LNCAP (cell line): ENCODE measurements at regions not wholly inside any gene's neighbourhood (a gene's known extent, or its start where the extent isn't known, plus 50 kb on each side); places are given as distances from the start of the nearest gene placed in this dataset.

Experiments
- TF ChIP-seq, protein P1 (sequence below): fragments of 450-650 bp; IDR thresholded peaks from 2 replicates; pipeline ENCODE4 v1.5.1; 2017; ENCODE audit warnings: mild to moderate bottlenecking

DNA sequence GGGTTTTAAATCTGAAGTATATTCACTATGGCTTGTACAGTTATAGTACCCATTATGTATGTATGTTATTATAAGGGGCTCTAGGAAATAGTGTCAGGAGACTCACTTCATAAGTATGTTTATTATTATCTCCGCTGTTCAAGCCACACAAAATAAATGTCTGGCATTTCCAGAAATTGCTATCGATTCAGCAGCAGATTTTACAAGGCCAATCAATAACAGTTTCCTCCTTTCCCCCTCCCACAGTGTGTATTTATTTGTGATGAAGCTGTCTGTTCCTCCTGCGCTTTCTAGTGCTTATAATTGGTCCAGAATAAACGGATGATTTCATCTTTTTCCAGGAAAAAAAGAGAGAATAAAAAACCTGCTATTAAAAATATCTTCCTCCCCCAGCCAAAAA is 134.2 kb upstream of the LPP start:
- TF ChIP-seq, protein P1, sequence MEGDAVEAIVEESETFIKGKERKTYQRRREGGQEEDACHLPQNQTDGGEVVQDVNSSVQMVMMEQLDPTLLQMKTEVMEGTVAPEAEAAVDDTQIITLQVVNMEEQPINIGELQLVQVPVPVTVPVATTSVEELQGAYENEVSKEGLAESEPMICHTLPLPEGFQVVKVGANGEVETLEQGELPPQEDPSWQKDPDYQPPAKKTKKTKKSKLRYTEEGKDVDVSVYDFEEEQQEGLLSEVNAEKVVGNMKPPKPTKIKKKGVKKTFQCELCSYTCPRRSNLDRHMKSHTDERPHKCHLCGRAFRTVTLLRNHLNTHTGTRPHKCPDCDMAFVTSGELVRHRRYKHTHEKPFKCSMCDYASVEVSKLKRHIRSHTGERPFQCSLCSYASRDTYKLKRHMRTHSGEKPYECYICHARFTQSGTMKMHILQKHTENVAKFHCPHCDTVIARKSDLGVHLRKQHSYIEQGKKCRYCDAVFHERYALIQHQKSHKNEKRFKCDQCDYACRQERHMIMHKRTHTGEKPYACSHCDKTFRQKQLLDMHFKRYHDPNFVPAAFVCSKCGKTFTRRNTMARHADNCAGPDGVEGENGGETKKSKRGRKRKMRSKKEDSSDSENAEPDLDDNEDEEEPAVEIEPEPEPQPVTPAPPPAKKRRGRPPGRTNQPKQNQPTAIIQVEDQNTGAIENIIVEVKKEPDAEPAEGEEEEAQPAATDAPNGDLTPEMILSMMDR, result no peak

DNA sequence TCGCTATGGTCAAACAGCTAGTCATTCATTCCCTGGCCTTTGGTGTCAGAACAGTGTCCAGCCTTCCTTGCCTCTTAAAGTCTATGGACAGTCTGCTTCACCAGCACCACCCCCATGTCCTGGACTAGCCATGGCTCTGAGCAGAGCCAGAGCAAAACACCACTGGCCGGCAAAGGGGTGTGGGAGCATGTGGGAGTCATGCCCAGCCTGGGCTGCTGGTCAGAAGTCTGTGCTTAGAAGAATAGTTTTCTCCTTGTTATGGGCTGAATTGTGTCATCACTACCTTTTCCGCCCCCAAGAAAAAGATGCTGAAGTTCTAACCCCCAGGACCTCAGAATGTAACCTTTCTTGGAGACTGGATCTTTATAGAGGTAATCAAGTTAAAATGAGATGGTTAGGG is 132.9 kb upstream of the LPP start:
- TF ChIP-seq, protein P1, result no peak

DNA sequence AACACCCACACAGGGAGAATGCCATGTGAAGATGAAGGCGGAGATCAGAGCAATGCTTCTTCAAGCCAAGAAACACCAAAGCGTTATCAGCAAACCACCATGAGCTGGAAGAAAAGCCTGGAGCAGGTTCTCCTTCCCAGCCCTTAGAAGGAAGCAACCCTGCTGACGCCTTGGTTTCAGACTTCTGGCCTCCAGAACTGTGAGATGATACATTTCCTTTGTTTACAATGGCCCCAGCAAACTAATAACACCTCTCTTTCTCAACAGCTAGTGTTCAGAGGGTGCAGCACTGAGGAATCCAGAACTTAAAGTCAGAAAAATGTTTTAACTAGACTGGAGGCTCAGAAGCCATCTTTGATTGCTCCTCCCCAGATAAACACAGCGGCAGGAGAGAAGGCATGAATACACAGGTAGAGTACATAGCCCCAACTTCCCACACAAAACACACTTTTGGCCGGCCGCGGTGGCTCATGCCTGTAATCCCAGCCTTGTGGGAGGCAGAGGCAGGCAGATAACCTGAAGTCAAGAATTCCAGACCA is 132.4 kb upstream of the LPP start:
- TF ChIP-seq, protein P1, result no peak

DNA sequence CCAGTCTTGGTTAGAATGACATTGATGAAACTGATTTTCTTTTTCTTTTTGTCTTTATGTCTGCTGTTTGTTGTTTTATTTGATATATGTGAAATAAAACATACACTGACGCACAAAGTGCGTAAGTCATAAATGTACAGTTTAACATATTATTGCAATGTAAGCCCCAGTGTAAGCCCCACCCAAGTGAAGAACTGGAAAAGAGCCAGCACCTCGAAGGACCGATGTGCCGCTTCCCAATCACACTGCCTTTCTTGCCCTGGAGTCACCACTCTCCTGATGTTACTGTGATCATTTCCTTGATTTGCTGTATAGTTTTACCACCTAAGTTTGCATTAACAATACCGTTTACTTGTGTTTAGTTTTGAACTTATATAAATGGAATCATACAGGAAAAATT is 128.4 kb upstream of the LPP start:
- TF ChIP-seq, protein P1, result no peak

DNA sequence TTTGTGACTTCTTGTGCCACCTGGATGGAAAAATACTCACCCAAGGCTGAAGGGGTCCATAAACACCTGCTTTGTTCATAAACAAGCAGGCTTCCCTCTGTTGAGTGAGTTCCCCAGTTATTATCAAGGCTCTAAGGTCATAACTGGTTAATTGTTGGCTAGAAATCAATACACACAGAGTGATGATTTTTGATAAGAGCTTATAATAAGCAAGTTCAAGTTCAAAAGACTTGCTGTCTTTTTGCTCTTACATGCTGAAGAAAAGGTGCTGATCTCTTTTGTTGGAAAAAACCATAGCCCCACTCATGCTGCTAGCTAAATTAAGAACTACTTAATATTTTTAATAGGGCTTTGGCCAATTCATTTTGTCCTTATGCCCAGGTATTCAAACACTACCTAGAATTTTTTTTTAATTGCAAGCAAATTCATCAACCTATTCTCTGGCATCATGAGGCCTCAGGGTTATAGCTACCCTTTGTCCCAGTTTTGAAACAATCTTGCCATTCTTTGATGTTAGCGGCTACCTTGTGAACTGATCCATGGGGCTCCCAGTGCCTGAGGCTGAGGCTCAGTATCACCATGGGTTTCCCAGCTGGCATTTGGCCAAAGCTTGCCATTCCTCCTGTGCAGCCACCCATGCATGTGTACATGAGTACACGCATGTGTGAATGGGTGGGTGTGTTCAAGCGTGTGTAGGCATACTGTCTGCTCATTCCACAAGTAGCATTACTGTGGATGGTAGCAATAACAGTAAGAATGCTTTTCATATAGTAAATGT is 127.6 kb upstream of the LPP start:
- TF ChIP-seq, protein P1, result no peak

DNA sequence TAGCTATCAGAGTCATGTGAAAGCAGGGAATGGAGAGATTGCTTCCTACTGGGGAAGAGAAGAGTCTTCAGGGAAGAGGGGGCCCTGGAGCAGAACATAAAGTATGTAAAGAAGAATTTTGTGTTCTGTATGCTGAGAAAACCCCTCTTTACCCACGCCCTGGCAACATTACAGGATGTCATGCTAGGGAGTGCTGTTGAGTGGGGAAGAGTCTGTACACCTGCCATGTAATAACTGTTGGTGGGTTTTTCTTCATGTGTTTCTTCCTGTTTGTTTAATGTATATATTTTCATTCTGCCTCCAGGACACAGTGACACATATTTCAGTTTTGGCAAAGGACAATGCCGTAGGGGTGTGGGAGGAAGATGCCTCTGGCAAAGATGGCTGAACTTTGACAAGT is 122.8 kb upstream of the LPP start:
- TF ChIP-seq, protein P1, result no peak

DNA sequence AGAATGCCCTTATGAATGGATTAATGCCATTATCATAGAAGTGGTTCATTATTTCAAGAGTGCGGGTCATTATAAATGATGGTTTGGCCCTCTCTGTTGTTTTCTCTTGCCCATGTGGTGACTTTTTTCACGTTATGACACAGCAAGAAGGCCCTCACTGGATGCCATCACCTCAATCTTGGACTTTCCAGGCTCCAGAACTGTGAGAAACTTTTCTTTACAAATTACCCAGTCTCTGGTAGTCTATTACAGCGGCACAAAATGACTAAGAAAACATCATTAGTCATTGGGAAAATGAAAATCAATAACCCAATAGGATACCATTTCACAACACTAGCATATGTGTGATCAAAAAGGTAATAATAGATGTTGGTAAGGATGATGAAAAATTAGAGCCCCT is 119.0 kb upstream of the LPP start:
- TF ChIP-seq, protein P1, result no peak
